NB4 (cell line): ENCODE measurements at regions not wholly inside any gene's neighbourhood (a gene's known extent, or its start where the extent isn't known, plus 50 kb on each side); places are given as distances from the start of the nearest gene placed in this dataset.

Source experiments
- DNase-seq: peaks from one replicate; pipeline ENCODE4 v3.0.0; 2010; ENCODE audit warnings: low read depth
- H3K4me3 ChIP-seq: one replicate; pipeline ENCODE4 v1.5.1; 2011; ENCODE audit warnings: mild to moderate bottlenecking, low read depth, low read length, moderate library complexity
- MYC ChIP-seq: IDR thresholded peaks from 2 replicates; pipeline ENCODE4 v1.6.1; 2011; ENCODE audit warnings: low read depth, low read length
- POLR2A ChIP-seq: IDR thresholded peaks from 2 replicates; pipeline ENCODE4 v1.6.1; 2011; ENCODE audit warnings: mild to moderate bottlenecking; ENCODE audit not compliant: insufficient read length; ENCODE audit errors: extremely low read depth
- TF ChIP-seq, protein P1 (sequence below): IDR thresholded peaks from 2 replicates; pipeline ENCODE4 v1.6.1; 2011; ENCODE audit warnings: low read depth, low read length
- TF ChIP-seq, protein P2 (sequence below): IDR thresholded peaks from one replicate; pipeline ENCODE4 v1.5.1; 2012; ENCODE audit warnings: low read depth, low read length

GRCh38 chr3:127102188-127102520 is 90.8 kb upstream of the PRR23E start:
- TF ChIP-seq, protein P1, sequence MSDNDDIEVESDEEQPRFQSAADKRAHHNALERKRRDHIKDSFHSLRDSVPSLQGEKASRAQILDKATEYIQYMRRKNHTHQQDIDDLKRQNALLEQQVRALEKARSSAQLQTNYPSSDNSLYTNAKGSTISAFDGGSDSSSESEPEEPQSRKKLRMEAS = no peak
- TF ChIP-seq MYC (no peak), POLR2A (no peak)
- TF ChIP-seq, protein P2, sequence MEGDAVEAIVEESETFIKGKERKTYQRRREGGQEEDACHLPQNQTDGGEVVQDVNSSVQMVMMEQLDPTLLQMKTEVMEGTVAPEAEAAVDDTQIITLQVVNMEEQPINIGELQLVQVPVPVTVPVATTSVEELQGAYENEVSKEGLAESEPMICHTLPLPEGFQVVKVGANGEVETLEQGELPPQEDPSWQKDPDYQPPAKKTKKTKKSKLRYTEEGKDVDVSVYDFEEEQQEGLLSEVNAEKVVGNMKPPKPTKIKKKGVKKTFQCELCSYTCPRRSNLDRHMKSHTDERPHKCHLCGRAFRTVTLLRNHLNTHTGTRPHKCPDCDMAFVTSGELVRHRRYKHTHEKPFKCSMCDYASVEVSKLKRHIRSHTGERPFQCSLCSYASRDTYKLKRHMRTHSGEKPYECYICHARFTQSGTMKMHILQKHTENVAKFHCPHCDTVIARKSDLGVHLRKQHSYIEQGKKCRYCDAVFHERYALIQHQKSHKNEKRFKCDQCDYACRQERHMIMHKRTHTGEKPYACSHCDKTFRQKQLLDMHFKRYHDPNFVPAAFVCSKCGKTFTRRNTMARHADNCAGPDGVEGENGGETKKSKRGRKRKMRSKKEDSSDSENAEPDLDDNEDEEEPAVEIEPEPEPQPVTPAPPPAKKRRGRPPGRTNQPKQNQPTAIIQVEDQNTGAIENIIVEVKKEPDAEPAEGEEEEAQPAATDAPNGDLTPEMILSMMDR = no peak
- H3K4me3 ChIP-seq = no peak overlapping the region
- DNase-seq = no peak

DNA sequence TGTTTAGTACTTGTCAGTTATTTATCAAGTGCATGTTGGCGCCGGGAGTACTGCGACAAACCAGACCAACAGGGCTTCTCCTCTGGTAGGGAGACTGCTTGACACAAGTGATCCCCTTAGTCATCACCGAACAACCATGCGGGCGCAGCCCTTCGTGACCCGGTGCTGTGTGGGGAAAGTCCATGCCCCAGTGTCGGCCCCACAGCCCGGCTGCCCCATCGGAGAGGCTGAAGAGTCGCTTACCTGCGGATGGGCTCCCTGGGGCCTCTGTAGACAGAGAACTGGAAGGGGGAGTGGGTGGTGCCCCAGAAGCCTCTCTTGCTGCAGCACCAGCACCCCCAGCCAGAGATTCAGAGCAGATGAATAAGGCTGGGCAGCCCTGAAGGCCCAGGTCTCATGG is 90.3 kb upstream of the PRR23E start:
- TF ChIP-seq, protein P1 = no peak
- TF ChIP-seq MYC = no peak
- TF ChIP-seq, protein P2 = no peak
- no peak for TF ChIP-seq POLR2A
- no peak for DNase-seq
- H3K4me3 ChIP-seq = no peak overlapping the region

GRCh38 chr3:127103080-127103479 is 89.9 kb upstream of the PRR23E start:
- DNase-seq = no peak
- TF ChIP-seq MYC = no peak
- no peak for TF ChIP-seq POLR2A
- TF ChIP-seq, protein P1 = no peak
- H3K4me3 ChIP-seq = no peak overlapping the region

DNA sequence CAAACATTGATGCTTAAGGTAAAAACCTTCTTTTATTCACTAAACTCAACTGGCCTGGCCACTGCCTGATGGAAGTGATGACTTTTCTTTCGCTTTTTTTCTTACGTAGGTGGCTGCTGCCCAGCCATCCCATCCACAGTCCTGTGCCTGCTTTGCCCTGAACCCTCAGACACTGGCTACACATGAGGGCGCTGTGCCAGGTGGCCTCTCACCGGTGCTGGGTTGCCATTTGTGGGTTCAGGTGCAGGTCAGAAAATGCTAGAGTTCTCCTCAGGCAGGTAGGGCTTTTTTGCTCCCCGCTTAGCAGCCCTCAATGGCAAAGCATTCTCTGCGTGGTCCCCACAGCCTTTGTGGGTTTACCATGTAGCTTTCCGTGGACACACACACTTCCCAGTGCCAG is 88.3 kb upstream of the PRR23E start:
- DNase-seq = no peak
- H3K4me3 ChIP-seq = no peak overlapping the region
- TF ChIP-seq MYC (no peak), POLR2A (no peak)
- TF ChIP-seq, protein P1 = no peak
- TF ChIP-seq, protein P2 = no peak

DNA sequence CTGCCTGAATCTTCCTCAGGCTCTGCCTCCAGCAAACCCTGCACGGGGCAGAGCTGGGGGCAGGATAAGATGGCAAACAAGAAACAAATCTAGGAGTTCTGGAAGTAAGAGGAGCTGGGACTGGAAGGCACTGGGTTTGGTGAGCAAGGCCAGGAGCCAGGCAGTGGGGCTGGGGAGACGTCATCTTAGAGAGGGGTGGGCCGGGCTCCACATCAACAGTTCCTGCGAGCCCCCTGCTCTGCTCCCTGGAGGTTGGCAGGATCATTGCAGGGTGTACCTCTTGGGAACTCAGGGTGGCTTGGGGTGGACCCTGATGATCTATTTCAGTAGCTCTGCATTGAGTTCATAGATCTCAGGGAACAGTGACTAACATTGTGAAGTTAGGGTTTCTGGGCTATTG is 87.3 kb upstream of the PRR23E start:
- DNase-seq = no peak
- no peak overlapping the region for H3K4me3 ChIP-seq
- TF ChIP-seq, protein P2 = no peak
- no peak for TF ChIP-seq POLR2A
- no peak for TF ChIP-seq MYC
- TF ChIP-seq, protein P1 = no peak

GRCh38 chr3:127106053-127106452 is 86.9 kb upstream of the PRR23E start:
- DNase-seq = no peak
- no peak overlapping the region for H3K4me3 ChIP-seq
- TF ChIP-seq, protein P2 = no peak
- TF ChIP-seq MYC (no peak), POLR2A (no peak)
- TF ChIP-seq, protein P1 = no peak
